ENCODE measurements at regions not wholly inside any gene's neighbourhood (a gene's known extent, or its start where the extent isn't known, plus 50 kb on each side); places are given as distances from the start of the nearest gene placed in this dataset.

- TF ChIP-seq CTCF (IDR thresholded peaks at IDR 0.05; ENCODE audit: low read depth, low read length, poor library complexity, severe bottlenecking) (no peak), EZH2phosphoT487 (IDR thresholded peaks at IDR 0.05; ENCODE audit: borderline replicate concordance, low read length) (no peak)
These were observed 419.2 kb downstream of the DIPK2A start for GRCh38 chr3:144390786-144391185.

Data from DOHH2 (cell line).